Nucleus accumbens (tissue), 56 donors: ENCODE measurements at regions not wholly inside any gene's neighbourhood (a gene's known extent, or its start where the extent isn't known, plus 50 kb on each side); places are given as distances from the start of the nearest gene placed in this dataset.

ENCODE experiments used
- DNase-seq, 56 donors: peaks; one replicate each; lab custom pipeline; 2025; lab: John Stamatoyannopoulos, UW

- no peak for DNase-seq
Observed at GRCh38 chr3:127406309-127407025, 118.6 kb upstream of the PRR20G start.

GRCh38 chr3:127405791-127406190 is 117.9 kb upstream of the PRR20G start:
- DNase-seq = no peak

GRCh38 chr3:127405010-127405598 is 117.3 kb upstream of the PRR20G start:
- no peak for DNase-seq

GRCh38 chr3:127404221-127405009 is 116.6 kb upstream of the PRR20G start:
- DNase-seq = no peak

GRCh38 chr3:127403795-127404194 is 115.9 kb upstream of the PRR20G start:
- no peak for DNase-seq

DNA sequence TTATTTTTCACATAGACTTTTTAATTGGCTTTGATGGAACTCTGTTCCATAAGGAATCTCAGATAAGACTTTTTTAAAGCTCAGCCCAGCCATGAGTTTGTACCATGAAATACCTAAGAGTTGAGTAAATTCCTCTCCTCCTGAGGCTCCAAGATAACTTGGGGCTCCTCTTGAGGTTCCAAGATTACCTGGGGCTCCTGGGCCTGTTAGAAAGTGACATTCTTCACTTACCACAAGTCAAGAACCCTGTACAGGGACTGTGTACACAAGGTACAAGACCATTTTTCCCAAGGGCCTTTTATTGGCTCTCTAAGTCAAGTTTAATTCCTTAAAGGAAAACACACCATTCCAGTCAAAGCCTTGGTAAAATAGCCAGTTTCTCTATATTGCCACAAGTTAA is 111.3 kb upstream of the PRR20G start:
- no peak for DNase-seq

GRCh38 chr3:127396473-127396872 is 108.6 kb upstream of the PRR20G start:
- DNase-seq = no peak

DNA sequence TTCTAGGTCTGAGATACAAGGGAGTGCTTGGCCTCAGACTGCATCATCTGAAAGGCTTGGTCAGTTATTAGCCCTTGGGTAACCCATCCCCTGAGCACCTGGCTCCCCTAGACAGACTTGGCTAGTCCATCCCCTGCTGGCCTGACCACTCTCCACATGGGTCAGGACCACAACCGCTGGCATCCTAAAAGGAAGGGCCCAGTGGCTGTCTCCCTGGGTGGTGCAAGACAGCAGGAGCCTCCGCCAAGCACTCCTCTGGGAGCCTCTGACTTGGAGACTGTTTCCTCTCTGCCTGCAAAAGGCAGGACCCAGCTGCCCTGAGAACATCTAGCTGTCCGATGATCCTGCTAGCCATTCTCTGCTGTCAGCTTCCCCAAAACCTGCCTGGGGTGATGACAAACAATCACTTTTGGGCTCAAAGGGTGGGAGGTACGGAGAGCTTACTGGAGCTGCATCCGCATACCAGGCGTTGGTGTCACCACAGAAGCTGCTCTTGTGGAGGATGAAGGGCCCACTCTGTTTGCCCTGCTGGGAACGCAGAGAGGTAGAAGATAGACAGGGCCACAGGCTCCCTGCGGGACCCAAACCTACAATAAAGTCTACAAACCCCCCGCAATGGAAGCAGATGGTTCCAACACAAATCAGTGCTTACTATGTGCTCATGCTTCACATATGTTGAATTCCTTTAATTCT is 108.0 kb upstream of the PRR20G start:
- DNase-seq = no peak

- no peak for DNase-seq
Observed at GRCh38 chr3:127394984-127395662, 107.3 kb upstream of the PRR20G start.

- DNase-seq = no peak
Observed at GRCh38 chr3:127394031-127394430, 106.2 kb upstream of the PRR20G start.

GRCh38 chr3:127393131-127393820 is 105.4 kb upstream of the PRR20G start:
- DNase-seq = no peak

- no peak for DNase-seq
Observed at GRCh38 chr3:127392156-127392490, 104.3 kb upstream of the PRR20G start.

- DNase-seq = no peak
Observed at GRCh38 chr3:127391436-127392155, 103.8 kb upstream of the PRR20G start.

DNA sequence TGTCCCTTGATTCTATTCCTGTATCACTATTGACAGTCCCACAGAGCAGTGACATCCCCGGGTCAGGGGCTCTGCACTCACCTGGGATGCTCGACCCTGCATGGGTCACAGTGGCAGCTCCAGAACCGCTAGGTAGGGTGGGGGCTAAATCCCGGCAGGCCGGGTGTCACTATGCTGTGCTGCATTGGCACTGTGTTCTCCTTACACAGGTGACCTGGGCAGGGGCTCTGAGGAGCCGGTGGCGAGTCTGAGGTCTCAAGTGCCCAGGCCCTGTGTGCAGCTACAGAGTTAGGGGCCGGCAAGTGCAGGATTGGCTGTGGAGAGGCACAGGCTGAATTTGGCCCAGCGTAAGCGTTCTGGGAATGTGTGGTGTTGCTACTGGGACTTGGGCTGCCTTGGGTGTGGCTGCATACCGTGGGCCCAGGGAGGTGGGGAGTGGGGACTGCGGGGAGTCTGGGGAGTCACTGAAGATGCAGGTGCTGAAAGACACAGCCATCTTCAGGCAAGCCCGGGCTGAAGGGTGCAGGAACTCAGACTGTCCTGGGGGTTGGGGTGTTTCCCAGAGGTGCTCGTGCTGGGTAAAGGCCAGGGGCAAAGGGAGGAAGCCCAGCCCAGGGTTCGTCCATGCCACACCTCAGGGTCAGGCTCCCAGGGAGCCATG is 102.6 kb upstream of the PRR20G start:
- no peak for DNase-seq

DNA sequence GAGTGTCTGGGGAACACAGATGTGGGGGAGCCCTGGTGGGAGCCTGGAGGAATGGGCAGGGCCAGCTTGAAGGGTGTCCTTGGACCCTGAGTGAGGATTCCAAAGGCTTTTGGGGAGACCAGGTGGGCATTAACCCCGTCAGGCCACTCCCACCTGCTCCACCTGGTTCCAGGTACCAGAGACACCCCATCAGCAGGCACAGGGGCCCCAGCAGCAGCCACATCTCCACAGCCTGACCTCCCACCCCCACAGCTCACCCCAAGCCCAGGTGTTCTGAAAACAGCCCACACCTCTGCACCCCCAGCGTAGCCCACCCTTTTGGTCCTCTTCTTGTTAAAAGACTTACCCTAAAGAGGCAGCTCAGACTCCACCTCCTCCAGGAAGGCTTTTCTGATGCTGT is 102.1 kb upstream of the PRR20G start:
- DNase-seq = no peak

DNA sequence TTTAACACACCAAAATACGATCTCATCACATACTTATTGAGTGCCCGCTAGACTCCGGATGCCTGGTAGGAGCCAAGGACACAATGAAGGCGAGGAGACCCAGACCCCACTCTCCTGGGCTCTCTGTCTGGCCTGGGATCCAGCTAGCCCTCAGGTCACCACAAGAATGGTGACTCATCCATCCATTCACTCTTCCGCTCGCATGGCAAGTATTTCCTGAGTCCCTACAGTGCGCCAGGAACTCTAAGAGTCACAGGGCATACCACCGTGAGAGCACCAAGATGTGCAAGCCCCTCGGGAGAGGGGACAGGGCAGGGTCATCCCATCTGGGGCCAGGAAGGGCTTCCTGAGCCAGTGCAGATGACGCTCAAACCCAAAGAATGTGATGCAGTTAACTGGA is 101.6 kb upstream of the PRR20G start:
- no peak for DNase-seq

DNA sequence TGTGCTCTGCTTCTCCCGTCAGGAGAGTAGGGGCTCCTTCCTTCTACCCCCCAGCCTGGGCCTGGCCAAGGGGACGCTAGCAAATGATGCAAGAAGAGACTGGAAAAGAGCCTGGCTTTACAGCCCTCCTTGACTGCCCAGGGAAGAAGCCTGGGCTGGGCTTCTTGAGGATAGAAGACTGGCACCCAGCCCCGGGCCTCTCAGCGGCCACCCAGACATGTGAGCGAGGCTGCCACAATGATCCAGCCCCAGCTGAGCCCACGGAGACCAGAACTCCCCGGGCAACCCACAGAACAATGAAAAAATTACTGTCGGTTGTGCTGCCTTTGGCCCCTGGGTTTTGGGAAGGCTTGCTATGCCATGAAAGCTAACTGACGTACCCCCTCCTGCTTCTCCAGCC is 100.6 kb upstream of the PRR20G start:
- peak in 1 of 56 donors; percentile 19 for DNase-seq

DNA sequence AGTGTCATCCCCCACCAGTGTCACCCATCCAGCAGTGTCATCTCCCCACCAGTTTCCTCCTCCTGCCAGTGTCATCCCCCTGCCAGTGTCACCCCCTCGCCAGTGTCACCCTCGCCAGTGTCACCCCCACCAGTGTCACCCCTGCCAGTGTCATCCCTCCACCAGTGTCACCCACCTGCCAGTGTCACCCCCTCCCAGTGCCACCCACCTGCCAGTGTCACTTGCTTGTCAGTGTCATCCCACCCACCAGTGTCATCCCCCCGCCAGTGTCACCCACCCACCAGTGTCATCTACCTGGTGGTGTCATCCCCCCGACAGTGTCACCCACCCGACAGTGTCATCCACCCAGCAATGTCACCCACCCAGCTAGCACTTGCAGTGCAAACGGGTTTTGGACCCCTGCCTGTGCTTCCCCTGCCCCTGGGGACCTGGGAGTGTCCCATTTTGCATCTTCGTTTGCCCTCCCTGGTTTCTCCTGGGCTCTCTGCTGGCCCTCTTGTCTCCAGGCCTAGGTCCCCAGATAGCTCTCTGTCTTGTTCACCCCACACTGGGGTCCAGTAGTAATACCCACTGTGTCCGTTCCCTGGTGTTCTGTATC is 99.8 kb upstream of the PRR20G start:
- no peak for DNase-seq
